K562 (cell line): ENCODE measurements at regions not wholly inside any gene's neighbourhood (a gene's known extent, or its start where the extent isn't known, plus 50 kb on each side); places are given as distances from the start of the nearest gene placed in this dataset.

Source experiments
- ATAC-seq: fragments of 200-7000 bp; cut with Tn5 transposase; 3 replicates; pipeline ENCODE4 v1.9.1; 2020; ENCODE audit warnings: moderate library complexity
- BruUV-seq: library from RNA; stranded (reverse); fragments of 400-500 nt; replicated peaks from 2 replicates; lab custom pipeline; 2021; lab: Mats Ljungman, UMichigan
- CTCF ChIA-PET: fragments of 300-600 bp; formaldehyde crosslinking; extraction: SDS; loops from one replicate; lab custom pipeline; 2021; ENCODE audit warnings: low intra/inter-chr PET ratio; lab: Yijun Ruan, JAX
- POLR2A ChIA-PET: fragments of 300-600, 350-650 bp; sonication (Branson Sonifier 250); formaldehyde crosslinking; extraction: SDS; loops from one replicate; lab custom pipeline; 2021; ENCODE audit warnings: antibody characterized with exemption, inconsistent platforms; lab: Yijun Ruan, JAX
- DNase-seq, 4 experiments: peaks; one replicate each; pipeline versions ENCODE4 v3.0.0 to v3.0.0-alpha.2; 2011 to 2018; ENCODE audit warnings: low spot score in 3 of 4, mixed read lengths in 3 of 4; ENCODE audit errors: extremely low read depth in 1 of 4
- FAIRE-seq: peaks from 2 replicates; lab custom pipeline; 2011; peaks lifted over from hg19 to GRCh38; lab: Jason Lieb, UNC
- H2AFZ ChIP-seq: 2 replicates; pipeline ENCODE4 v1.6.0; 2011; ENCODE audit warnings: low read depth, low read length, control low read depth, inconsistent platforms
- H3K27ac ChIP-seq: fragments of 200-600 bp; 3 replicates; pipeline ENCODE4 v1.8.0; 2011; ENCODE audit warnings: low read depth, mild to moderate bottlenecking, control low read depth, inconsistent platforms, low read length, moderate library complexity, mixed read lengths; ENCODE audit errors: extremely low read depth
- H3K27me3 ChIP-seq, 2 experiments: fragments of 300-600 bp in 1 of 2; 2 replicates in 1 of 2; 3 replicates in 1 of 2; pipeline versions ENCODE4 v1.6.0 to v1.8.0; 2011; ENCODE audit warnings: inconsistent platforms in 2 of 2, low read length in 2 of 2, mild to moderate bottlenecking in 1 of 2, mixed read lengths in 1 of 2, moderate library complexity in 1 of 2; ENCODE audit not compliant: control insufficient read depth in 2 of 2, insufficient read depth in 2 of 2
- H3K36me3 ChIP-seq: fragments of 300-600 bp; 3 replicates; pipeline ENCODE4 v1.8.0; 2011; ENCODE audit warnings: mild to moderate bottlenecking, low read length, inconsistent platforms; ENCODE audit not compliant: control insufficient read depth, insufficient read depth
- H3K4me1 ChIP-seq, 2 experiments: fragments of 200-600 bp in 1 of 2; replicated peaks in 1 of 2; 2 replicates in 1 of 2; 3 replicates in 1 of 2; pipeline versions ENCODE4 v1.5.1 to v1.8.0; 2011; ENCODE audit warnings: inconsistent platforms in 2 of 2, low read length in 2 of 2, mild to moderate bottlenecking in 1 of 2, mixed read lengths in 1 of 2, moderate library complexity in 1 of 2; ENCODE audit not compliant: control insufficient read depth in 2 of 2, insufficient read depth in 2 of 2
- H3K4me2 ChIP-seq: 2 replicates; pipeline ENCODE4 v1.6.1; 2011; ENCODE audit warnings: low read length, control low read depth, inconsistent platforms, mixed read lengths; ENCODE audit not compliant: insufficient read depth
- H3K4me3 ChIP-seq: fragments of 200-600 bp; sonication (generic), shearing (Covaris generic); 2 replicates; pipeline ENCODE4 v1.5.1; 2016; ENCODE audit warnings: control low read depth, inconsistent platforms
- H3K79me2 ChIP-seq: fragments of 200-600 bp; 3 replicates; pipeline ENCODE4 v1.8.0; 2011; ENCODE audit warnings: low read length, inconsistent platforms; ENCODE audit not compliant: control insufficient read depth, insufficient read depth
- H3K9ac ChIP-seq, 2 experiments: 2 replicates each; pipeline versions ENCODE4 v1.6.0 to v1.6.1; 2011; ENCODE audit warnings: low read depth in 2 of 2, low read length in 2 of 2, control low read depth in 1 of 2, inconsistent platforms in 1 of 2, mild to moderate bottlenecking in 1 of 2, mixed read lengths in 1 of 2; ENCODE audit not compliant: insufficient read depth in 1 of 2
- H3K9me1 ChIP-seq: one replicate; pipeline ENCODE4 v1.6.0; 2011; ENCODE audit warnings: inconsistent platforms, mild to moderate bottlenecking, low read length, moderate library complexity; ENCODE audit not compliant: control insufficient read depth, insufficient read depth
- H3K9me3 ChIP-seq: replicated peaks from 2 replicates; pipeline ENCODE4 v1.5.1; 2011; ENCODE audit warnings: low read depth, low read length, inconsistent platforms; ENCODE audit not compliant: control insufficient read depth, insufficient read depth
- H4K20me1 ChIP-seq: replicated peaks from 2 replicates; pipeline ENCODE4 v1.6.1; 2011; ENCODE audit warnings: low read length, inconsistent platforms, mixed read lengths; ENCODE audit not compliant: control insufficient read depth, insufficient read depth
- C11orf30 ChIP-seq: fragments of 450-650 bp; IDR thresholded peaks from 2 replicates; pipeline ENCODE4 v1.6.1; 2016; ENCODE audit warnings: low read depth, mild to moderate bottlenecking
- ZNF217 ChIP-seq: sonication (generic); formaldehyde crosslinking; IDR thresholded peaks from 2 replicates; pipeline ENCODE4 v1.8.0; 2022; ENCODE audit warnings: mild to moderate bottlenecking, missing genetic modification reagents
- ZNF431 ChIP-seq: sonication (generic); formaldehyde crosslinking; IDR thresholded peaks from 2 replicates; pipeline ENCODE4 v1.8.0; 2022; ENCODE audit warnings: mild to moderate bottlenecking, missing genetic modification reagents
- ZNF695 ChIP-seq: fragments of 450-650 bp; formaldehyde crosslinking; IDR thresholded peaks from 2 replicates; pipeline ENCODE4 v1.4.0; 2020; ENCODE audit warnings: mild to moderate bottlenecking, moderate library complexity
- WGBS: fragments of 100-300 bp; shearing (Covaris generic); methylation state at CpG from one replicate; pipeline ENCODE4 v1.1.6; 2016; ENCODE audit warnings: low coverage, mixed read lengths; ENCODE audit not compliant: insufficient coverage; ENCODE audit errors: missing lambda C conversion rate; 5-methylcytosine and 5-hydroxymethylcytosine counted together
- in situ Hi-C: fragments of 300-500 bp; cut with MboI; formaldehyde crosslinking; loops from 4 replicates; pipeline ENCODE4 v1.15.0; 2018; ENCODE audit warnings: inconsistent platforms, mixed read lengths
- intact Hi-C: fragments of 100-400 bp; cut with micrococcal nuclease; formaldehyde crosslinking; loops from 2 replicates; pipeline ENCODE4 v1.14.2; 2022
- TF ChIP-seq, protein P1 (sequence below), 2 experiments: fragments of 450-650 bp in 1 of 2; IDR thresholded peaks; 2 replicates each; pipeline ENCODE4 v1.6.1; 2011 to 2017; ENCODE audit warnings: low read depth in 2 of 2, antibody characterized with exemption in 1 of 2, borderline replicate concordance in 1 of 2, low read length in 1 of 2, mild to moderate bottlenecking in 1 of 2, mixed read lengths in 1 of 2; ENCODE audit not compliant: control insufficient read depth in 1 of 2
- TF ChIP-seq, protein P2 (sequence below), 2 experiments: fragments of 450-650 bp in 1 of 2; sonication (generic) in 1 of 2; formaldehyde crosslinking in 1 of 2; IDR thresholded peaks; 2 replicates each; pipeline versions ENCODE4 v1.7.1 to v1.9.0; 2016 to 2022; ENCODE audit warnings: inconsistent platforms in 1 of 2, mild to moderate bottlenecking in 1 of 2, missing genetic modification reagents in 1 of 2
- TF ChIP-seq, protein P3 (sequence below): IDR thresholded peaks from 2 replicates; pipeline ENCODE4 v1.6.1; 2012; ENCODE audit warnings: low read depth, low read length, improper control_type of control experiment, borderline replicate concordance

DNA sequence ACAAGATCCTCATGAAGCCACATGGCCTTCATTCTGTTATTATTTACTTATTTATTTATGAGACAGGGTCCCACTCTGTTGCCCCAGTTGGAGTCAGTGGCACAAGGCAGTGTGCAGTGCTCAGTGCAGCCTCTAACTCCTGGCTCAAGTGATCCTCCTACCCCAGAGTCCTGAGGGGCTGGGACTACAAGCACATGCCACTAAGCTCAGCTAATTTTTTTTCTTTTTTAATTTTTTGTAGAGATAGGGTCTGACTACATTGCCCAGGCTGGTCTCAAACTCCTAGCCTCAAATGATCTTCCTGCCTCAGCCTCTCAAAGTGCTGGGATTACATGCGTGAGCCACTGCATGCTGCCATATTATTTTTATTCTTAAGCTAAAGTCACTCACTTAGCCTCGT is 241.4 kb downstream of the UQCRFS1 start:
- no peak overlapping the region for H2AFZ ChIP-seq
- H3K27me3 ChIP-seq = peaks cover 0 to 8% of the 10 kb centered on the region in 2 experiments; a peak in 2 of 5 replicates
- ATAC-seq (no peak), FAIRE-seq (no peak), DNase-seq (no peak)
- in situ Hi-C loops (no loop called here), intact Hi-C loops (no loop called here)
- no peak overlapping the region for H3K27ac ChIP-seq
- no peaks in the 10 kb centered on the region for H3K36me3 ChIP-seq
- 0% methylated on average over 2 of the region's 2 CpGs for WGBS
- H4K20me1 ChIP-seq = 0 out of 2 replicates have a peak, but pooled peaks cover 3% of the 10 kb centered on the region
- H3K4me3 ChIP-seq = no peak overlapping the region
- no peaks in the 10 kb centered on the region for H3K4me1 ChIP-seq
- no TSS peak for BruUV-seq
- ChIA-PET POLR2A (no interaction called here), CTCF (no interaction called here)
- H3K9me3 ChIP-seq = no peaks in the 10 kb centered on the region
- no peak overlapping the region for H3K4me2 ChIP-seq
- no peaks in the 10 kb centered on the region for H3K79me2 ChIP-seq
- H3K9ac ChIP-seq = no peak overlapping the region
- H3K9me1 ChIP-seq = no peaks in the 10 kb centered on the region
- TF ChIP-seq, protein P1, sequence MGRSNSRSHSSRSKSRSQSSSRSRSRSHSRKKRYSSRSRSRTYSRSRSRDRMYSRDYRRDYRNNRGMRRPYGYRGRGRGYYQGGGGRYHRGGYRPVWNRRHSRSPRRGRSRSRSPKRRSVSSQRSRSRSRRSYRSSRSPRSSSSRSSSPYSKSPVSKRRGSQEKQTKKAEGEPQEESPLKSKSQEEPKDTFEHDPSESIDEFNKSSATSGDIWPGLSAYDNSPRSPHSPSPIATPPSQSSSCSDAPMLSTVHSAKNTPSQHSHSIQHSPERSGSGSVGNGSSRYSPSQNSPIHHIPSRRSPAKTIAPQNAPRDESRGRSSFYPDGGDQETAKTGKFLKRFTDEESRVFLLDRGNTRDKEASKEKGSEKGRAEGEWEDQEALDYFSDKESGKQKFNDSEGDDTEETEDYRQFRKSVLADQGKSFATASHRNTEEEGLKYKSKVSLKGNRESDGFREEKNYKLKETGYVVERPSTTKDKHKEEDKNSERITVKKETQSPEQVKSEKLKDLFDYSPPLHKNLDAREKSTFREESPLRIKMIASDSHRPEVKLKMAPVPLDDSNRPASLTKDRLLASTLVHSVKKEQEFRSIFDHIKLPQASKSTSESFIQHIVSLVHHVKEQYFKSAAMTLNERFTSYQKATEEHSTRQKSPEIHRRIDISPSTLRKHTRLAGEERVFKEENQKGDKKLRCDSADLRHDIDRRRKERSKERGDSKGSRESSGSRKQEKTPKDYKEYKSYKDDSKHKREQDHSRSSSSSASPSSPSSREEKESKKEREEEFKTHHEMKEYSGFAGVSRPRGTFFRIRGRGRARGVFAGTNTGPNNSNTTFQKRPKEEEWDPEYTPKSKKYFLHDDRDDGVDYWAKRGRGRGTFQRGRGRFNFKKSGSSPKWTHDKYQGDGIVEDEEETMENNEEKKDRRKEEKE (IDR thresholded peaks at IDR 0.05; ENCODE audit: borderline replicate concordance in 1 of 2, control insufficient read depth in 1 of 2, low read depth in 2 of 2, low read length in 1 of 2) = no peak
- TF ChIP-seq ZNF431 (CRISPR knock-in tag) (no peak), ZNF695 (no peak), ZNF217 (CRISPR knock-in tag) (no peak), C11orf30 (no peak)
- TF ChIP-seq, protein P2, sequence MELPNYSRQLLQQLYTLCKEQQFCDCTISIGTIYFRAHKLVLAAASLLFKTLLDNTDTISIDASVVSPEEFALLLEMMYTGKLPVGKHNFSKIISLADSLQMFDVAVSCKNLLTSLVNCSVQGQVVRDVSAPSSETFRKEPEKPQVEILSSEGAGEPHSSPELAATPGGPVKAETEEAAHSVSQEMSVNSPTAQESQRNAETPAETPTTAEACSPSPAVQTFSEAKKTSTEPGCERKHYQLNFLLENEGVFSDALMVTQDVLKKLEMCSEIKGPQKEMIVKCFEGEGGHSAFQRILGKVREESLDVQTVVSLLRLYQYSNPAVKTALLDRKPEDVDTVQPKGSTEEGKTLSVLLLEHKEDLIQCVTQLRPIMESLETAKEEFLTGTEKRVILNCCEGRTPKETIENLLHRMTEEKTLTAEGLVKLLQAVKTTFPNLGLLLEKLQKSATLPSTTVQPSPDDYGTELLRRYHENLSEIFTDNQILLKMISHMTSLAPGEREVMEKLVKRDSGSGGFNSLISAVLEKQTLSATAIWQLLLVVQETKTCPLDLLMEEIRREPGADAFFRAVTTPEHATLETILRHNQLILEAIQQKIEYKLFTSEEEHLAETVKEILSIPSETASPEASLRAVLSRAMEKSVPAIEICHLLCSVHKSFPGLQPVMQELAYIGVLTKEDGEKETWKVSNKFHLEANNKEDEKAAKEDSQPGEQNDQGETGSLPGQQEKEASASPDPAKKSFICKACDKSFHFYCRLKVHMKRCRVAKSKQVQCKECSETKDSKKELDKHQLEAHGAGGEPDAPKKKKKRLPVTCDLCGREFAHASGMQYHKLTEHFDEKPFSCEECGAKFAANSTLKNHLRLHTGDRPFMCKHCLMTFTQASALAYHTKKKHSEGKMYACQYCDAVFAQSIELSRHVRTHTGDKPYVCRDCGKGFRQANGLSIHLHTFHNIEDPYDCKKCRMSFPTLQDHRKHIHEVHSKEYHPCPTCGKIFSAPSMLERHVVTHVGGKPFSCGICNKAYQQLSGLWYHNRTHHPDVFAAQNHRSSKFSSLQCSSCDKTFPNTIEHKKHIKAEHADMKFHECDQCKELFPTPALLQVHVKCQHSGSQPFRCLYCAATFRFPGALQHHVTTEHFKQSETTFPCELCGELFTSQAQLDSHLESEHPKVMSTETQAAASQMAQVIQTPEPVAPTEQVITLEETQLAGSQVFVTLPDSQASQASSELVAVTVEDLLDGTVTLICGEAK (IDR thresholded peaks at IDR 0.05) = no peak
- TF ChIP-seq, protein P2 (CRISPR knock-in tag; IDR thresholded peaks at IDR 0.05) = no peak
- TF ChIP-seq, protein P3, sequence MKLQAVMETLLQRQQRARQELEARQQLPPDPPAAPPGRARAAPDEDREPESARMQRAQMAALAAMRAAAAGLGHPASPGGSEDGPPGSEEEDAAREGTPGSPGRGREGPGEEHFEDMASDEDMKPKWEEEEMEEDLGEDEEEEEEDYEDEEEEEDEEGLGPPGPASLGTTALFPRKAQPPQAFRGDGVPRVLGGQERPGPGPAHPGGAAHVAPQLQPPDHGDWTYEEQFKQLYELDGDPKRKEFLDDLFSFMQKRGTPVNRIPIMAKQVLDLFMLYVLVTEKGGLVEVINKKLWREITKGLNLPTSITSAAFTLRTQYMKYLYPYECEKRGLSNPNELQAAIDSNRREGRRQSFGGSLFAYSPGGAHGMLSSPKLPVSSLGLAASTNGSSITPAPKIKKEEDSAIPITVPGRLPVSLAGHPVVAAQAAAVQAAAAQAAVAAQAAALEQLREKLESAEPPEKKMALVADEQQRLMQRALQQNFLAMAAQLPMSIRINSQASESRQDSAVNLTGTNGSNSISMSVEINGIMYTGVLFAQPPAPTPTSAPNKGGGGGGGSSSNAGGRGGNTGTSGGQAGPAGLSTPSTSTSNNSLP = no peak
